ENCODE measurements at regions not wholly inside any gene's neighbourhood (a gene's known extent, or its start where the extent isn't known, plus 50 kb on each side); places are given as distances from the start of the nearest gene placed in this dataset.

DNA sequence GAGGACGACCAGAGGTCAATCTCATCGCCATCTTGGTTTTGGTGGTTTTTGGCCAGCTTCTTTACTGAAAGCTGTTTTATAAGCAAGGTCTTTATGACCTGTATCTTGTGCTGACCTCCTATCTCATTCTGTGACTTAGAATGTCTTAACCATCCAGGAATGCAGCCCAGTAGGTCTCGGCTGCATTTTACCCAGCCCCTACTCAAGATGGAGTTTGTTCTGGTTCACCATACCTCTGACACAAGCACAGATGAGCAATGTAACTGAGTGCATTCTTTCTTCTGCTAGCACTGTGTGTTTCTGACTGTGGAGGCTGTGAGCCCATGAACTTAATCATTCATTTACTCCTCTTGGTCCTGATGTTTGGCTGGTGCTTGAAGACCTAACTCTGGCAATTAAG, 794.5 kb upstream of the CELF2 start:
- TF ChIP-seq EP300 (IDR thresholded peaks at IDR 0.05; ENCODE audit: borderline replicate concordance) (no peak), CEBPB (IDR thresholded peaks at IDR 0.05) (no peak), TAF1 (IDR thresholded peaks at IDR 0.05; ENCODE audit: low read depth) (no peak), EGR1 (IDR thresholded peaks at IDR 0.05) (no peak), NFIC (IDR thresholded peaks at IDR 0.05) (no peak)
- TF ChIP-seq, protein P1, sequence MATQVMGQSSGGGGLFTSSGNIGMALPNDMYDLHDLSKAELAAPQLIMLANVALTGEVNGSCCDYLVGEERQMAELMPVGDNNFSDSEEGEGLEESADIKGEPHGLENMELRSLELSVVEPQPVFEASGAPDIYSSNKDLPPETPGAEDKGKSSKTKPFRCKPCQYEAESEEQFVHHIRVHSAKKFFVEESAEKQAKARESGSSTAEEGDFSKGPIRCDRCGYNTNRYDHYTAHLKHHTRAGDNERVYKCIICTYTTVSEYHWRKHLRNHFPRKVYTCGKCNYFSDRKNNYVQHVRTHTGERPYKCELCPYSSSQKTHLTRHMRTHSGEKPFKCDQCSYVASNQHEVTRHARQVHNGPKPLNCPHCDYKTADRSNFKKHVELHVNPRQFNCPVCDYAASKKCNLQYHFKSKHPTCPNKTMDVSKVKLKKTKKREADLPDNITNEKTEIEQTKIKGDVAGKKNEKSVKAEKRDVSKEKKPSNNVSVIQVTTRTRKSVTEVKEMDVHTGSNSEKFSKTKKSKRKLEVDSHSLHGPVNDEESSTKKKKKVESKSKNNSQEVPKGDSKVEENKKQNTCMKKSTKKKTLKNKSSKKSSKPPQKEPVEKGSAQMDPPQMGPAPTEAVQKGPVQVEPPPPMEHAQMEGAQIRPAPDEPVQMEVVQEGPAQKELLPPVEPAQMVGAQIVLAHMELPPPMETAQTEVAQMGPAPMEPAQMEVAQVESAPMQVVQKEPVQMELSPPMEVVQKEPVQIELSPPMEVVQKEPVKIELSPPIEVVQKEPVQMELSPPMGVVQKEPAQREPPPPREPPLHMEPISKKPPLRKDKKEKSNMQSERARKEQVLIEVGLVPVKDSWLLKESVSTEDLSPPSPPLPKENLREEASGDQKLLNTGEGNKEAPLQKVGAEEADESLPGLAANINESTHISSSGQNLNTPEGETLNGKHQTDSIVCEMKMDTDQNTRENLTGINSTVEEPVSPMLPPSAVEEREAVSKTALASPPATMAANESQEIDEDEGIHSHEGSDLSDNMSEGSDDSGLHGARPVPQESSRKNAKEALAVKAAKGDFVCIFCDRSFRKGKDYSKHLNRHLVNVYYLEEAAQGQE (IDR thresholded peaks at IDR 0.05; ENCODE audit: low read depth): no peak
- TF ChIP-seq, protein P2, sequence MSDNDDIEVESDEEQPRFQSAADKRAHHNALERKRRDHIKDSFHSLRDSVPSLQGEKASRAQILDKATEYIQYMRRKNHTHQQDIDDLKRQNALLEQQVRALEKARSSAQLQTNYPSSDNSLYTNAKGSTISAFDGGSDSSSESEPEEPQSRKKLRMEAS (IDR thresholded peaks at IDR 0.05): no peak
